OCI-LY1 (cell line): ENCODE measurements at regions not wholly inside any gene's neighbourhood (a gene's known extent, or its start where the extent isn't known, plus 50 kb on each side); places are given as distances from the start of the nearest gene placed in this dataset.

Experiments used
- H2AFZ ChIP-seq: fragments of 200-600 bp; sonication (generic), shearing (Covaris generic); 2 replicates; pipeline ENCODE4 v1.6.0; 2014; ENCODE audit warnings: antibody characterized with exemption, mild to moderate bottlenecking, low read length
- H3F3A ChIP-seq: fragments of 200-600 bp; sonication (generic), shearing (Covaris generic); 2 replicates; pipeline ENCODE4 v1.6.0; 2014; ENCODE audit warnings: mild to moderate bottlenecking, antibody characterized with exemption, low read length, moderate library complexity; ENCODE audit not compliant: insufficient read depth
- H3K27ac ChIP-seq: fragments of 200-600 bp; sonication (generic); 2 replicates; pipeline ENCODE4 v1.5.1; 2014; ENCODE audit warnings: low read length, mixed run types, mild to moderate bottlenecking, low read depth; ENCODE audit not compliant: poor library complexity, severe bottlenecking
- H3K27me3 ChIP-seq: fragments of 200-600 bp; sonication (generic); 2 replicates; pipeline ENCODE4 v1.6.0; 2014; ENCODE audit warnings: antibody characterized with exemption, mild to moderate bottlenecking, low read length, moderate library complexity; ENCODE audit not compliant: insufficient read depth
- H3K36me3 ChIP-seq: fragments of 200-600 bp; sonication (generic); 2 replicates; pipeline ENCODE4 v1.6.1; 2014; ENCODE audit warnings: mild to moderate bottlenecking, antibody characterized with exemption, low read length, moderate library complexity, mixed read lengths; ENCODE audit not compliant: insufficient read depth
- H3K4me1 ChIP-seq: fragments of 200-600 bp; sonication (generic); 2 replicates; pipeline ENCODE4 v1.5.1; 2014; ENCODE audit warnings: mild to moderate bottlenecking, low read length, moderate library complexity; ENCODE audit not compliant: insufficient read depth, severe bottlenecking
- H3K4me2 ChIP-seq: fragments of 200-600 bp; sonication (generic), shearing (Covaris generic); 2 replicates; pipeline ENCODE4 v1.6.1; 2014; ENCODE audit warnings: low read length
- H3K4me3 ChIP-seq: fragments of 200-600 bp; sonication (generic); 2 replicates; pipeline ENCODE4 v1.5.1; 2014; ENCODE audit warnings: low read length, low read depth, mild to moderate bottlenecking, mixed read lengths; ENCODE audit not compliant: poor library complexity, severe bottlenecking
- H3K79me2 ChIP-seq: fragments of 200-600 bp; shearing (Covaris generic); 2 replicates; pipeline ENCODE4 v1.6.1; 2016; ENCODE audit warnings: mixed run types, low read length, mixed read lengths; ENCODE audit not compliant: insufficient read depth
- H3K9ac ChIP-seq: fragments of 200-600 bp; sonication (generic), shearing (Covaris generic); 2 replicates; pipeline ENCODE4 v1.6.1; 2014; ENCODE audit warnings: mild to moderate bottlenecking, low read length, mixed read lengths
- H3K9me2 ChIP-seq: fragments of 200-600 bp; sonication (generic), shearing (Covaris generic); 2 replicates; pipeline ENCODE4 v1.6.1; 2014; ENCODE audit warnings: low read depth, mild to moderate bottlenecking, low read length, mixed read lengths
- H3K9me3 ChIP-seq: fragments of 200-600 bp; shearing (Covaris generic); 2 replicates; pipeline ENCODE4 v1.6.1; 2014; ENCODE audit warnings: low read length, mixed read lengths
- H4K20me1 ChIP-seq: fragments of 200-600 bp; sonication (generic), shearing (Covaris generic); 2 replicates; pipeline ENCODE4 v1.6.0; 2016; ENCODE audit warnings: mild to moderate bottlenecking, low read length; ENCODE audit not compliant: insufficient read depth
- CTCF ChIP-seq: fragments of 200-600 bp; sonication (generic), shearing (Covaris generic); IDR thresholded peaks from 2 replicates; pipeline ENCODE4 v1.5.1; 2017; ENCODE audit warnings: mild to moderate bottlenecking, antibody characterized with exemption, low read length, moderate library complexity, mixed read lengths
- EZH2 ChIP-seq: fragments of 200-600 bp; sonication (generic), shearing (Covaris generic); IDR thresholded peaks from 2 replicates; pipeline ENCODE4 v1.8.0; 2017; ENCODE audit warnings: borderline replicate concordance, mixed run types, mild to moderate bottlenecking, antibody characterized with exemption, low read length, moderate library complexity, mixed read lengths

- Histone ChIP-seq H3K9ac (no peak overlapping the region), H3K27me3 (no peaks in the 10 kb centered on the region), H3K36me3 (no peaks in the 10 kb centered on the region), H3K9me2 (no peaks in the 10 kb centered on the region), H3K79me2 (no peaks in the 10 kb centered on the region), H2AFZ (no peak overlapping the region), H3K27ac (no peak overlapping the region), H3K4me1 (no peaks in the 10 kb centered on the region), H3K4me3 (no peak overlapping the region), H3F3A (no peaks in the 10 kb centered on the region), H4K20me1 (no peaks in the 10 kb centered on the region), H3K9me3 (no peaks in the 10 kb centered on the region), H3K4me2 (no peak overlapping the region)
- TF ChIP-seq CTCF (no peak), EZH2 (no peak)
These were observed 80.3 kb upstream of the GATB start for GRCh38 chr4:151841107-151841506.

- H4K20me1 ChIP-seq, result no peaks in the 10 kb centered on the region
- no peaks in the 10 kb centered on the region for H3K4me1 ChIP-seq
- no peak overlapping the region for H3K4me3 ChIP-seq
- H3K27ac ChIP-seq, result no peak overlapping the region
- TF ChIP-seq EZH2 (no peak), CTCF (no peak)
- H3K79me2 ChIP-seq, result no peaks in the 10 kb centered on the region
- no peaks in the 10 kb centered on the region for H3K36me3 ChIP-seq
- H3F3A ChIP-seq, result no peaks in the 10 kb centered on the region
- H3K9me2 ChIP-seq, result no peaks in the 10 kb centered on the region
- no peaks in the 10 kb centered on the region for H3K27me3 ChIP-seq
- no peak overlapping the region for H2AFZ ChIP-seq
- no peak overlapping the region for H3K9ac ChIP-seq
- H3K4me2 ChIP-seq, result no peak overlapping the region
- no peaks in the 10 kb centered on the region for H3K9me3 ChIP-seq
These were observed 74.7 kb upstream of the GATB start for GRCh38 chr4:151835467-151835866.

GRCh38 chr4:151833174-151833573 lies 72.4 kb upstream of the GATB start:
- TF ChIP-seq CTCF (no peak), EZH2 (no peak)
- Histone ChIP-seq H3K9me3 (no peaks in the 10 kb centered on the region), H3K4me2 (no peak overlapping the region), H3F3A (no peaks in the 10 kb centered on the region), H3K36me3 (no peaks in the 10 kb centered on the region), H4K20me1 (no peaks in the 10 kb centered on the region), H3K9ac (no peak overlapping the region), H3K9me2 (no peaks in the 10 kb centered on the region), H3K4me3 (no peak overlapping the region), H3K79me2 (no peaks in the 10 kb centered on the region), H3K4me1 (no peaks in the 10 kb centered on the region), H3K27me3 (no peaks in the 10 kb centered on the region), H2AFZ (no peak overlapping the region), H3K27ac (no peak overlapping the region)
